Activated CD8-positive, alpha-beta memory T cell treated with anti-CD3 and anti-CD28 coated beads for 4 hours (primary cell): ENCODE measurements at regions not wholly inside any gene's neighbourhood (a gene's known extent, or its start where the extent isn't known, plus 50 kb on each side); places are given as distances from the start of the nearest gene placed in this dataset.

ENCODE experiments used
- DNase-seq, 2 donors: peaks; one replicate each; pipeline ENCODE4 v3.0.0-alpha.2; 2020; ENCODE audit warnings: low read depth in 2 of 2

- DNase-seq: no peak
These were observed 158.3 kb upstream of the KAZN start for GRCh38 chr1:14440166-14440565.

GRCh38 chr1:14440731-14441130 lies 157.8 kb upstream of the KAZN start:
- DNase-seq: no peak

GRCh38 chr1:14441302-14441741 lies 157.2 kb upstream of the KAZN start:
- no peak for DNase-seq

- no peak for DNase-seq
These were observed 155.8 kb upstream of the KAZN start for GRCh38 chr1:14442669-14443068.

- no peak for DNase-seq
These were observed 155.2 kb upstream of the KAZN start for GRCh38 chr1:14443164-14443787.

GRCh38 chr1:14451217-14451616 lies 147.3 kb upstream of the KAZN start:
- DNase-seq: no peak

- no peak for DNase-seq
These were observed 145.9 kb upstream of the KAZN start for GRCh38 chr1:14452551-14452950.

GRCh38 chr1:14460173-14460572 lies 138.3 kb upstream of the KAZN start:
- no peak for DNase-seq

- no peak for DNase-seq
These were observed 135.6 kb upstream of the KAZN start for GRCh38 chr1:14462851-14463250.

- DNase-seq: no peak
These were observed 132.5 kb upstream of the KAZN start for GRCh38 chr1:14466006-14466405.

GRCh38 chr1:14467112-14467511 lies 131.4 kb upstream of the KAZN start:
- no peak for DNase-seq

- no peak for DNase-seq
These were observed 129.7 kb upstream of the KAZN start for GRCh38 chr1:14468751-14469150.

- no peak for DNase-seq
These were observed 127.7 kb upstream of the KAZN start for GRCh38 chr1:14470802-14471201.

- DNase-seq: no peak
These were observed 123.6 kb upstream of the KAZN start for GRCh38 chr1:14474856-14475255.

- no peak for DNase-seq
These were observed 122.1 kb upstream of the KAZN start for GRCh38 chr1:14476170-14476955.

- no peak for DNase-seq
These were observed 120.4 kb upstream of the KAZN start for GRCh38 chr1:14478120-14478519.

- no peak for DNase-seq
These were observed 118.6 kb upstream of the KAZN start for GRCh38 chr1:14479865-14480264.

GRCh38 chr1:14482784-14483450 lies 115.6 kb upstream of the KAZN start:
- DNase-seq: no peak

GRCh38 chr1:14485285-14485684 lies 113.2 kb upstream of the KAZN start:
- DNase-seq: no peak

- DNase-seq: no peak
These were observed 111.9 kb upstream of the KAZN start for GRCh38 chr1:14486401-14487201.

- DNase-seq: no peak
These were observed 110.8 kb upstream of the KAZN start for GRCh38 chr1:14487671-14488070.

- DNase-seq: no peak
These were observed 103.6 kb upstream of the KAZN start for GRCh38 chr1:14494911-14495310.
